HCT116 (cell line): ENCODE measurements at regions not wholly inside any gene's neighbourhood (a gene's known extent, or its start where the extent isn't known, plus 50 kb on each side); places are given as distances from the start of the nearest gene placed in this dataset.

Experiments
- ATAC-seq: fragments of 200-7000 bp; cut with Tn5 transposase; 2 replicates; pipeline ENCODE4 v1.9.1; 2020; ENCODE audit warnings: mild to moderate bottlenecking, moderate library complexity
- BruUV-seq: library from RNA; stranded (reverse); fragments of 400-500 nt; replicated peaks from 2 replicates; lab custom pipeline; 2021; lab: Mats Ljungman, UMichigan
- CTCF ChIA-PET: fragments of 300-600 bp; sonication (Branson Sonifier 250); formaldehyde crosslinking; loops from one replicate; lab custom pipeline; 2021; ENCODE audit warnings: antibody characterized with exemption; lab: Charles Lee
- POLR2A ChIA-PET: fragments of 300-600, 350-600 bp; sonication (Branson Sonifier 250); formaldehyde crosslinking; loops from one replicate; lab custom pipeline; 2021; ENCODE audit warnings: antibody characterized with exemption; lab: Charles Lee
- RAD21 ChIA-PET, 2 experiments: fragments of 300-600 bp; sonication (Branson Sonifier 250); formaldehyde crosslinking; loops; one replicate each; lab custom pipeline; 2023; ENCODE audit warnings: low total read pairs in 2 of 2; ENCODE audit not compliant: uncharacterized antibody in 2 of 2, unreplicated experiment in 2 of 2, low non-redundant PET in 1 of 2; lab: Charles Lee
- DNase-seq: peaks from one replicate; pipeline ENCODE4 v3.0.0-alpha.2; 2010; ENCODE audit warnings: low read depth, low spot score
- H2AFZ ChIP-seq: fragments of 200-600 bp; shearing (Covaris generic), sonication (generic); 2 replicates; pipeline ENCODE4 v1.6.1; 2017; ENCODE audit warnings: low read depth, mixed run types, mixed read lengths, antibody characterized with exemption, low read length; ENCODE audit not compliant: poor library complexity, severe bottlenecking
- H3K27ac ChIP-seq: 2 replicates; pipeline ENCODE4 v1.5.1; 2012; ENCODE audit warnings: low read depth, low read length
- H3K27me3 ChIP-seq: fragments of 200-600 bp; sonication (generic); 2 replicates; pipeline ENCODE4 v1.6.1; 2016; ENCODE audit warnings: mixed run types, low read length, mixed read lengths; ENCODE audit not compliant: insufficient read depth
- H3K36me3 ChIP-seq, 2 experiments: fragments of 200-500 bp in 1 of 2; fragments of 200-600 bp in 1 of 2; sonication (Bioruptor generic) in 1 of 2; sonication (generic) in 1 of 2; 2 replicates each; pipeline versions ENCODE4 v1.5.1 to v1.6.1; 2014 to 2016; ENCODE audit warnings: low read length in 2 of 2, inconsistent platforms in 1 of 2, mixed read lengths in 1 of 2, mixed run types in 1 of 2; ENCODE audit not compliant: insufficient read depth in 2 of 2, control insufficient read depth in 1 of 2
- H3K4me1 ChIP-seq, 2 experiments: fragments of 200-600 bp in 1 of 2; sonication (generic) in 1 of 2; 2 replicates each; pipeline versions ENCODE4 v1.5.1 to v1.6.1; 2012 to 2017; ENCODE audit warnings: low read length in 2 of 2, inconsistent platforms in 1 of 2, mild to moderate bottlenecking in 1 of 2, mixed read lengths in 1 of 2, mixed run types in 1 of 2, moderate library complexity in 1 of 2; ENCODE audit not compliant: insufficient read depth in 2 of 2, control insufficient read depth in 1 of 2
- H3K4me2 ChIP-seq: fragments of 200-600 bp; sonication (generic); 2 replicates; pipeline ENCODE4 v1.6.1; 2017; ENCODE audit warnings: mixed run types, low read length, mixed read lengths
- H3K4me3 ChIP-seq, 2 experiments: fragments of 200-600 bp in 1 of 2; sonication (generic) in 1 of 2; replicated peaks in 1 of 2; 2 replicates each; pipeline ENCODE4 v1.5.1; 2011 to 2016; ENCODE audit warnings: low read length in 2 of 2, control low read depth in 1 of 2, low read depth in 1 of 2, mild to moderate bottlenecking in 1 of 2, mixed read lengths in 1 of 2, mixed run types in 1 of 2
- H3K79me2 ChIP-seq: fragments of 200-600 bp; sonication (generic); 2 replicates; pipeline ENCODE4 v1.6.1; 2017; ENCODE audit warnings: mild to moderate bottlenecking, mixed run types, low read length, moderate library complexity, mixed read lengths; ENCODE audit not compliant: insufficient read depth
- H3K9ac ChIP-seq: fragments of 200-600 bp; sonication (generic); 2 replicates; pipeline ENCODE4 v1.6.1; 2016; ENCODE audit warnings: low read length, mixed read lengths
- H3K9me2 ChIP-seq: fragments of 200-600 bp; sonication (generic), shearing (Covaris generic); 2 replicates; pipeline ENCODE4 v1.6.1; 2017; ENCODE audit warnings: mixed run types, mild to moderate bottlenecking, moderate library complexity; ENCODE audit not compliant: insufficient read depth
- H3K9me3 ChIP-seq, 2 experiments: fragments of 200-500 bp in 1 of 2; fragments of 200-600 bp in 1 of 2; sonication (Bioruptor generic) in 1 of 2; sonication (generic) in 1 of 2; 2 replicates each; pipeline ENCODE4 v1.6.1; 2014 to 2017; ENCODE audit warnings: low read length in 2 of 2, mixed read lengths in 2 of 2, inconsistent platforms in 1 of 2, low read depth in 1 of 2, mild to moderate bottlenecking in 1 of 2, mixed run types in 1 of 2, moderate library complexity in 1 of 2; ENCODE audit not compliant: control insufficient read depth in 1 of 2, insufficient read depth in 1 of 2
- H4K20me1 ChIP-seq: fragments of 200-600 bp; sonication (generic), shearing (Covaris generic); 2 replicates; pipeline ENCODE4 v1.6.1; 2017; ENCODE audit warnings: mixed run types, mild to moderate bottlenecking, moderate library complexity; ENCODE audit not compliant: insufficient read depth
- POLR2AphosphoS5 ChIP-seq: IDR thresholded peaks from 2 replicates; pipeline ENCODE4 v1.6.1; 2011; ENCODE audit warnings: mild to moderate bottlenecking, low read depth, low read length, moderate library complexity
- RAD21 ChIP-seq: IDR thresholded peaks from 2 replicates; pipeline ENCODE4 v1.6.1; 2012; ENCODE audit warnings: low read depth, mild to moderate bottlenecking
- ZNF274 ChIP-seq: fragments of 200-500 bp; sonication (Bioruptor generic); IDR thresholded peaks from 2 replicates; pipeline ENCODE4 v1.6.1; 2014; ENCODE audit warnings: mild to moderate bottlenecking, low read depth, low read length, inconsistent platforms
- intact Hi-C: fragments of 100-400 bp; cut with micrococcal nuclease; formaldehyde crosslinking; loops from 2 replicates; pipeline ENCODE4 v1.10.0; 2022
- TF ChIP-seq, protein P1 (sequence below): IDR thresholded peaks from 2 replicates; pipeline ENCODE4 v1.6.1; 2012; ENCODE audit warnings: low read depth
- TF ChIP-seq, protein P2 (sequence below): IDR thresholded peaks from 2 replicates; pipeline ENCODE4 v1.6.1; 2011; ENCODE audit warnings: mild to moderate bottlenecking, low read length, moderate library complexity; ENCODE audit not compliant: insufficient replicate concordance; ENCODE audit errors: extremely low read depth

DNA sequence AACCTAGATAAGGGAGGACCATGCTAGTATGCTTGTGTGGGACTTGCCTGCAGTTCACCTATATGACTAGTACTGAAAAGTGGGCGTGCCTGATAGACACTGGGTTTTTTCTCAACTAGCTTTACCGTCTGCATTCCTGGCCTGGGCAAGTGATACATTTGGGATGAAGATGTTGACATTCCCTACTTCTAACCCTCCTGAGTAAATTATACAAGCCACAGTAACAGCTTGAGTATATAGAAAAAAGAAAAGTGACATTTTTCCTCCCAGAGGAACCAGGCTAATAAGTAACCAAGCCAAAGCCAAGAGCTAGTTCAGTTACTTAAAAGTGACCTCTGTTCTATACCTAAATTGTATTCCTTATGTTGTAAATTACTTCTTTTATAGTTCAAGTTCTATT, 153.8 kb upstream of the CYLC2 start (continued):
- no peak for TF ChIP-seq POLR2AphosphoS5
- TF ChIP-seq, protein P1, sequence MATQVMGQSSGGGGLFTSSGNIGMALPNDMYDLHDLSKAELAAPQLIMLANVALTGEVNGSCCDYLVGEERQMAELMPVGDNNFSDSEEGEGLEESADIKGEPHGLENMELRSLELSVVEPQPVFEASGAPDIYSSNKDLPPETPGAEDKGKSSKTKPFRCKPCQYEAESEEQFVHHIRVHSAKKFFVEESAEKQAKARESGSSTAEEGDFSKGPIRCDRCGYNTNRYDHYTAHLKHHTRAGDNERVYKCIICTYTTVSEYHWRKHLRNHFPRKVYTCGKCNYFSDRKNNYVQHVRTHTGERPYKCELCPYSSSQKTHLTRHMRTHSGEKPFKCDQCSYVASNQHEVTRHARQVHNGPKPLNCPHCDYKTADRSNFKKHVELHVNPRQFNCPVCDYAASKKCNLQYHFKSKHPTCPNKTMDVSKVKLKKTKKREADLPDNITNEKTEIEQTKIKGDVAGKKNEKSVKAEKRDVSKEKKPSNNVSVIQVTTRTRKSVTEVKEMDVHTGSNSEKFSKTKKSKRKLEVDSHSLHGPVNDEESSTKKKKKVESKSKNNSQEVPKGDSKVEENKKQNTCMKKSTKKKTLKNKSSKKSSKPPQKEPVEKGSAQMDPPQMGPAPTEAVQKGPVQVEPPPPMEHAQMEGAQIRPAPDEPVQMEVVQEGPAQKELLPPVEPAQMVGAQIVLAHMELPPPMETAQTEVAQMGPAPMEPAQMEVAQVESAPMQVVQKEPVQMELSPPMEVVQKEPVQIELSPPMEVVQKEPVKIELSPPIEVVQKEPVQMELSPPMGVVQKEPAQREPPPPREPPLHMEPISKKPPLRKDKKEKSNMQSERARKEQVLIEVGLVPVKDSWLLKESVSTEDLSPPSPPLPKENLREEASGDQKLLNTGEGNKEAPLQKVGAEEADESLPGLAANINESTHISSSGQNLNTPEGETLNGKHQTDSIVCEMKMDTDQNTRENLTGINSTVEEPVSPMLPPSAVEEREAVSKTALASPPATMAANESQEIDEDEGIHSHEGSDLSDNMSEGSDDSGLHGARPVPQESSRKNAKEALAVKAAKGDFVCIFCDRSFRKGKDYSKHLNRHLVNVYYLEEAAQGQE: no peak

DNA sequence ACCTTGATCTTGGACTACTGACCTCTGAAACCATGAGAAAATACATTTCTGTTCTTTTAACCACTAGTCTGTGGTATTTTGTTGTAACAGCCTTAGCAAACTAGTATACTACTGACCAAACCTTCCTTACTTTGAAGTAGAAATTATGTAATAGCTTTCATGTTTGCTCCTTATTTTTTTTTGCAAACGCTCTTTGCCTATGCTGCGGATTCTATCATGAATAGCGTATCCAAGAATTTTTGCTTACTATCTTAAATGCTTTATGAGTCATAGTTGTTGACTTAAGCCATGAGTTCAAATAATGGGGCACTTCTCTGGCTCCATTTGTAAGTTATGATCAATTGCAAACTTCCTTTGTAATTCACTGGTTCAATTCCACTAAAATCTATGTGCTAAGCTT, 154.8 kb upstream of the CYLC2 start:
- intact Hi-C loops: no loop called here
- Histone ChIP-seq H3K9me2 (no peaks in the 10 kb centered on the region), H4K20me1 (no peaks in the 10 kb centered on the region), H2AFZ (no peak overlapping the region), H3K9ac (no peak overlapping the region), H3K27me3 (no peaks in the 10 kb centered on the region), H3K4me1 (no peaks in the 10 kb centered on the region), H3K36me3 (no peaks in the 10 kb centered on the region), H3K4me2 (no peak overlapping the region), H3K79me2 (no peaks in the 10 kb centered on the region), H3K4me3 (no peak overlapping the region), H3K27ac (no peak overlapping the region), H3K9me3 (peaks cover 3 to 19% of the 10 kb centered on the region in 2 experiments; a peak in 3 of 4 replicates)
- ChIA-PET POLR2A (no interaction called here), RAD21 (no interaction called here), CTCF (no interaction called here)
- no peak for TF ChIP-seq ZNF274
- TF ChIP-seq, protein P1: no peak
- no peak for TF ChIP-seq RAD21
- TF ChIP-seq, protein P2, sequence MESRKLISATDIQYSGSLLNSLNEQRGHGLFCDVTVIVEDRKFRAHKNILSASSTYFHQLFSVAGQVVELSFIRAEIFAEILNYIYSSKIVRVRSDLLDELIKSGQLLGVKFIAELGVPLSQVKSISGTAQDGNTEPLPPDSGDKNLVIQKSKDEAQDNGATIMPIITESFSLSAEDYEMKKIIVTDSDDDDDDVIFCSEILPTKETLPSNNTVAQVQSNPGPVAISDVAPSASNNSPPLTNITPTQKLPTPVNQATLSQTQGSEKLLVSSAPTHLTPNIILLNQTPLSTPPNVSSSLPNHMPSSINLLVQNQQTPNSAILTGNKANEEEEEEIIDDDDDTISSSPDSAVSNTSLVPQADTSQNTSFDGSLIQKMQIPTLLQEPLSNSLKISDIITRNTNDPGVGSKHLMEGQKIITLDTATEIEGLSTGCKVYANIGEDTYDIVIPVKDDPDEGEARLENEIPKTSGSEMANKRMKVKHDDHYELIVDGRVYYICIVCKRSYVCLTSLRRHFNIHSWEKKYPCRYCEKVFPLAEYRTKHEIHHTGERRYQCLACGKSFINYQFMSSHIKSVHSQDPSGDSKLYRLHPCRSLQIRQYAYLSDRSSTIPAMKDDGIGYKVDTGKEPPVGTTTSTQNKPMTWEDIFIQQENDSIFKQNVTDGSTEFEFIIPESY: no peak
- DNase-seq (no peak), ATAC-seq (no peak)
- BruUV-seq: no TSS peak
